Natural killer cell treated with Interleukin-12 subunit alpha and Interleukin-12 subunit beta and Interleukin-15 and Interleukin-18, amount 100 ng/mL, for 72 hours (primary cell): ENCODE measurements at regions not wholly inside any gene's neighbourhood (a gene's known extent, or its start where the extent isn't known, plus 50 kb on each side); places are given as distances from the start of the nearest gene placed in this dataset.

Experiments used
- ATAC-seq, 2 donors: fragments of 150-1000 bp; cut with Tn5 transposase in 1 of 2; sonication (Bioruptor Pico), chemical (Tn5 transposase) in 1 of 2; 2 replicates each; pipeline ENCODE4 v1.10.0; 2021
- DNase-seq: peaks from one replicate; pipeline ENCODE4 v3.0.0; 2022; ENCODE audit warnings: low spot score
- H3K27ac Mint-ChIP-seq, 2 donors: 1 replicate in 1 of 2; 2 replicates in 1 of 2; pipeline ENCODE4 v1.8.0; 2022; ENCODE audit warnings: mixed read lengths in 2 of 2, mild to moderate bottlenecking in 1 of 2, moderate library complexity in 1 of 2
- H3K27me3 Mint-ChIP-seq, 2 donors: 1 replicate in 1 of 2; 2 replicates in 1 of 2; pipeline ENCODE4 v1.8.0; 2022; ENCODE audit warnings: mixed read lengths in 2 of 2
- H3K36me3 Mint-ChIP-seq: one replicate; pipeline ENCODE4 v1.8.0; 2022; ENCODE audit warnings: mixed read lengths
- H3K4me1 Mint-ChIP-seq, 2 donors: 1 replicate in 1 of 2; 2 replicates in 1 of 2; pipeline ENCODE4 v1.8.0; 2022; ENCODE audit warnings: low read depth in 2 of 2, mixed read lengths in 2 of 2, mild to moderate bottlenecking in 1 of 2
- H3K4me3 Mint-ChIP-seq: one replicate; pipeline ENCODE4 v1.8.0; 2022; ENCODE audit warnings: mixed read lengths
- H3K9me3 Mint-ChIP-seq: 2 replicates; pipeline ENCODE4 v1.8.0; 2022; ENCODE audit warnings: mixed read lengths

DNA sequence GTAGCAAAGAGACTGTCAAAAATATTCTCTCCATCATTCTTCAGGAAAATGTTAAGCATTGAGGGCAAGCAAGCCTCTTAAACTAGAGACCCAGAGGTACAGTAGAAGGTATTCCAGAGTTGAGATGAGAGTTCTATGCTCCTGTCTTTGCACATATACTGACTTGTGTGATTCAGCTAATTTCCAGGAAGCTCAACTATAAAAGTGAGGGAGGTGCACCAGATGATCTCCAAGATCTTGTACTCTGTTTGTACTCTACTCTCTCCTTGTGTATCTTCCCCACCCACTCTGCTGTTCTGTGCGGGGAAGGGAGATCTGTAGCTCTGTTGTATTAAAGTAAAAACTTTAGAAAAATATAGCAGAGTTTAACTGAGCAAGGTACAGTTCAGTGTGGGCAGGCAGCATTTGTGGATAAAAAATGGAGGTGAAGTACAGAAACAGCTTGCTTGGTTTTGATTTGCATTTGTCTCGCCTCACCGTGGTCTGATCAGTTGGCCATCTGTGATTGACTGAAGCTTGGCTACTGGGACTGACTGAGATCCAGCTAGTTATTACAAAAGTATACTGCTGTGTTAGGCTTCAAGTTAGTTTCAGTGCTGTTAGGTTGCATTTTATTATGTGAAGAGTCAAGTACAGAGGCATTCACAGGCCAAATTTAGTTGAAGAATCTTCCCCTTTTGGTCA is 463.1 kb upstream of the GOLIM4 start:
- no peak overlapping the region for H3K27ac Mint-ChIP-seq
- no peak for DNase-seq
- H3K4me1 Mint-ChIP-seq = no peaks in the 10 kb centered on the region
- H3K4me3 Mint-ChIP-seq = no peak overlapping the region
- no peaks in the 10 kb centered on the region for H3K27me3 Mint-ChIP-seq
- no peak for ATAC-seq
- H3K36me3 Mint-ChIP-seq = no peaks in the 10 kb centered on the region
- peaks cover 3% of the 10 kb centered on the region for H3K9me3 Mint-ChIP-seq

DNA sequence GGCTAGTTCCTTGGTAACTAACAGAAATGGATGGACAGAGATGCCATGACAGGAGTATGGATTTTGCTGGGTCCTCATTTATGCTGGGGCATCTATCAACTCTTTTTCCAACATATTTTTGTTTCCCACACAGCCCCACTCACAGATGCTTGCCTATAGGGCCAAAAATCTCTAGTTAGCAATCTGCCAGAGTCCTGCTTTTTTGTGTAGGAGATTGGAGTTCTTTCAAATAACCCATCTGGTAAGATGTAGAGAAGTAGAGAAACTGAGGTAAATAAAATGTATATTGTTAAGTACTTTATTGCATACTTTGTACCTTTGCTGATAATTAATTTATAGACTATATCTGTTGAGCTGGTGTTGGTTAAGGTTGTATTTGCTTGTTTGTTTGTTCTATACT is 456.5 kb upstream of the GOLIM4 start:
- Mint-ChIP-seq H3K27ac (no peak overlapping the region), H3K9me3 (peaks cover 4% of the 10 kb centered on the region)

DNA sequence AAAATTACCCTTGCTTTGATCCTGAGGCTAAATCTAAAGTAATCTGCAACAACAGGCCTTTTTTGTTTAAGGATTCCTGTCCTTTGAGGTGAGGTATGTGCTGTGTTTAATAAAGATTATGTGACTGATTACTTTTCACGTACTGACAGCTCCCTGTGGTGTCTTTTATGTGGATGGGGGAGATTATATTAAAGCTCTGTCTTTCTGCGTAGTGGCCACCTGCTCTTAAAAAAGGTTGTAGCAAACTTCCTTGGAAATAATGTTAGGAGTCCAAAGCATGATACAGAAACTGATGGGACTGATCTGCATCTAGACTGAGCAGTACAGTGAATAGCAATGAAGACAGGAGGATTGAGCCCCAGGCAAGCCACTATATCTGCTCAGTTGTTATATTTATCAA is 453.0 kb upstream of the GOLIM4 start:
- no peaks in the 10 kb centered on the region for H3K36me3 Mint-ChIP-seq
- H3K27me3 Mint-ChIP-seq = no peaks in the 10 kb centered on the region
- no peak overlapping the region for H3K4me3 Mint-ChIP-seq
- H3K4me1 Mint-ChIP-seq = no peaks in the 10 kb centered on the region
- no peak overlapping the region for H3K27ac Mint-ChIP-seq
- peaks cover 4% of the 10 kb centered on the region for H3K9me3 Mint-ChIP-seq
- DNase-seq (no peak), ATAC-seq (no peak)

More for the DNA sequence above, 456.5 kb upstream of the GOLIM4 start:
- H3K4me1 Mint-ChIP-seq = no peaks in the 10 kb centered on the region
- no peaks in the 10 kb centered on the region for H3K27me3 Mint-ChIP-seq
- no peak overlapping the region for H3K4me3 Mint-ChIP-seq
- DNase-seq (no peak), ATAC-seq (no peak)
- no peaks in the 10 kb centered on the region for H3K36me3 Mint-ChIP-seq

DNA sequence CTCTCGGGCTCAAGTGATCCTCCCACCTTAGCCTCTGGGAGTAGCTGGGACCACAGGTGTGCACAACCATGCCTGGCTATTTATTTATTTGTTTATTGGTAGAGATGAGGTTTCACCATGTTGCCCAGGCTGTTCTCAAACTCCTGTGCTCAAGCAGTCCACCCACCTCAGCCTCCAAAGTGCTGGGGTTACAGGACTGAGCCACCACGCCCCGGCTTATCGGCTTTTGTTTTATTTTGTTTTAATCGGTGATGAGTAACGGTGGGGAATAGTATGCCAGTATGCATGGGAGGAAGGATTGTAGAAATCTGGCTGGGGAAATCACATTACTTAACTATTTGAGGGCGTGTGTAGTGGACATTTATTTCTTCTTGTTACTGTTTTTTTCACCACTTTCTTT is 451.0 kb upstream of the GOLIM4 start:
- Mint-ChIP-seq H3K4me1 (no peaks in the 10 kb centered on the region), H3K9me3 (peaks cover 8% of the 10 kb centered on the region), H3K4me3 (no peak overlapping the region), H3K27ac (no peak overlapping the region), H3K36me3 (no peaks in the 10 kb centered on the region), H3K27me3 (no peaks in the 10 kb centered on the region)
- DNase-seq = no peak
- ATAC-seq = no peak

DNA sequence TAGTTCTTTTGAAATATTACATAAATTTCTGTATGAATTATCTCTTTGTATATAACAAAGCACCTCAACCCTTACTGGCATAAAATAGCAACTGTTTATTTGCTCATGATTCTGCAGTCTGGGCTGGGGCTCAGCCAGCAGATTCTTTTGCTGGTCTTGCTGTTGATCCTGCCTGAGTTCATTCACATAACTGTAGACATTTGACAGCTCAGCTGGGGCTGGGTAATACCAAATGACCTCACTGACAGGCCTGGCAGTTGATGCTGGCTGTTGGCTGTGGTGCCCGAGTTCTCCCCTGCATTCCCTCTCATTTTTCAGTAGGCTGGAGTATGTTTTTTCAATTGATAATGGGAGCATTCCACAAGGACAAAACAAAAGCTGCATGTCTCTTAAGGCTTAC is 449.9 kb upstream of the GOLIM4 start:
- H3K9me3 Mint-ChIP-seq = peaks cover 8% of the 10 kb centered on the region
- H3K27ac Mint-ChIP-seq = no peak overlapping the region
- DNase-seq (no peak), ATAC-seq (no peak)
- no peaks in the 10 kb centered on the region for H3K4me1 Mint-ChIP-seq
- no peaks in the 10 kb centered on the region for H3K36me3 Mint-ChIP-seq
- no peak overlapping the region for H3K4me3 Mint-ChIP-seq
- H3K27me3 Mint-ChIP-seq = no peaks in the 10 kb centered on the region

DNA sequence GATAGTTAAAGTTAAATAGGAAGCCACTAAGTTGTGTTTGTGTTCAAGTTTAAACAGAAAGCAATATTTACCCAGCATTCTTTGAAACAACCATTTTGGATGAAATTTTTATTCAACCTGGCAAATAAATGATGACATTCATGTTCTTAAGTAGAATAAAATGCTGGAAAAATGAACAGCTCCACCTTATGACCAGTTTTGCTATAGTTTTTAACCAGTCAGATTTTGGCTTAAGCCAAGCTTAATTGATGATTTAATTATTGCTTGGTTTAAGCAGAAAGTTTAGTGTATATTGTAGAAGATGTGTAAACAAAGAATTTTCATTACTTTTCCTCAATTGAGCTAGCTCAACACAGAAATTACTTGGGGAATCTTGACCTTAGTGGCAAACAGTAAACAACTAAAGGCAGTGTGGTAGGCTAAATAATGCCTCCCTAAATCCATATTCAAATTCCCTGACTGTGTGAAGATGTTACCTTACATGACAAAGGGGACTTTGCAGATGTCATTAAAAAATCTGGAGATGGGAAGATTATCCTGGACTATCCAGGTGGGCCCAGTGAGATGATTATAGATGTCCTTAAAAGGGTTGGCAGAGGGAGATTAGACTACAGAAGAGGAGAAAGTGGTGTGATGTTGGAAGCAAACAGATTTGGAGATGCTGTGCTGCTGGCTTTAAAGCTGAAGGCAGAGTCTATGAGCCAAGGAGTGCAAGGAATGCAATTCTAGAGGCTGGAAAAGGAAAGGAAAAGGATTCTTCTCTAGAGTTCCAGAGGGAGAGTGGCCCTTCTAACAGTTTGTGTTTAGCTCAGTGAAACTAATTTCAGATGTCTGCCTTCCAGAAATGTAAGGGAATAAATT is 448.6 kb upstream of the GOLIM4 start:
- no peak for ATAC-seq
- Mint-ChIP-seq H3K27me3 (no peaks in the 10 kb centered on the region), H3K4me1 (no peaks in the 10 kb centered on the region), H3K27ac (no peak overlapping the region), H3K36me3 (no peaks in the 10 kb centered on the region), H3K4me3 (no peak overlapping the region), H3K9me3 (peaks cover 4% of the 10 kb centered on the region)
- no peak for DNase-seq

DNA sequence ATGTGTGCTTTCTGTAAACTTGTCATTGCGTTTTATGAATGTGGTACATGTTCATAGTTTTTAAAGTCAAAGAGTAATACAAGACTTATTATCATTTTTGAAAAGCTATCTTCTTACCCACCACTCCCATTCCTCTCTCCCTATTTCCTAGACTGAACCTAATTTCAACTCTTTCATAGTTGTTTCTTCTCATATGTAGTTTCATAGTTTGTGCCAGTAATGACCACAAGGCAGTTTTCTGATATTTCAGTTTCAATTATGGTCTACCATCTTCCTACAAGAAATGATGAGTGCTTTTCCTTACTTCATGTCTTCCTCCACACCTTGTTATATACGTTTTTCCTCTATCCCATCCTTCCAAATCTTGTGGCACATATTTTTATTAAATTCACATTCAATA is 445.0 kb upstream of the GOLIM4 start:
- ATAC-seq (no peak), DNase-seq (no peak)
- Mint-ChIP-seq H3K36me3 (no peaks in the 10 kb centered on the region), H3K9me3 (peaks cover 4% of the 10 kb centered on the region), H3K27ac (no peak overlapping the region), H3K4me3 (no peak overlapping the region), H3K27me3 (no peaks in the 10 kb centered on the region), H3K4me1 (no peaks in the 10 kb centered on the region)

DNA sequence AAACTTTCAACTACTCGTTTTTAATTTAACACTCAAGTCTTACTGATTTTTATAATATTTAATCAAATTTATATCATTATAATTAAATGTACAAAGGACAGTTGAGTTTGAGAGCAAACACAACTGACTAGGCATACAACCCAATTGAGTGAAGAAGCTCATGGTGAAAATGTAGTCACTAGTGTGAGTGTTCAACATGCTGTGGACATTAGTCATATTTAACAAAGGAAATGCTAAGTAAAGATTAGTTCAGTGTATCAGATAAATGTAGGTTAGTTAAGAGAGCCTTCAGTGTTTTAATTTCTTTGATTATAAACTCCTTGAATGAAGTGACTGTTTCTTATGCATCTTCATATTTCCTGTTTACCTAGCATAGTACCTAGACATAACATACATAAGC is 444.2 kb upstream of the GOLIM4 start:
- no peaks in the 10 kb centered on the region for H3K4me1 Mint-ChIP-seq
- no peak overlapping the region for H3K4me3 Mint-ChIP-seq
- H3K36me3 Mint-ChIP-seq = no peaks in the 10 kb centered on the region
- DNase-seq = no peak
- H3K9me3 Mint-ChIP-seq = peaks cover 4% of the 10 kb centered on the region
- no peak for ATAC-seq
- H3K27me3 Mint-ChIP-seq = no peaks in the 10 kb centered on the region
- no peak overlapping the region for H3K27ac Mint-ChIP-seq

DNA sequence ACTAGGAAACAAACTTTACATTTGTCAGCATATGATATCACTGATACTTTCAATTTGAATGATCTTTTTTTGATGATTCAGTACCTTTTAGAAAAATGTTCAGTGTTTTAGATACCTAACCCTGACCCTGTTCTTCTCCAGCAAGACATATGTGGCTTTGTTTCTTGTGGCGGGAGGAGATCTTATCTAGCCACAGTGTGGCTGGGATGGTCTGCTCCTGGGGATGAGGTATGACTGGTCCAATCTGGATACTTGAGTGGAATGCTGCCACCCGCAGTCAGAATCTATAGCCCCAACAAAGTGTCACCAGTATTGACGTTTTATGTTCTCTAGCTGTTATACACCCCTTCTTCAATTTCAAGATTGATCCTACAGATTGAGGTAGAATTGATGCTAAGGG is 439.0 kb upstream of the GOLIM4 start:
- H3K4me1 Mint-ChIP-seq = no peaks in the 10 kb centered on the region
- H3K27ac Mint-ChIP-seq = no peak overlapping the region
- H3K4me3 Mint-ChIP-seq = no peak overlapping the region
- no peak for DNase-seq
- no peaks in the 10 kb centered on the region for H3K36me3 Mint-ChIP-seq
- no peaks in the 10 kb centered on the region for H3K9me3 Mint-ChIP-seq
- ATAC-seq = no peak
- no peaks in the 10 kb centered on the region for H3K27me3 Mint-ChIP-seq

DNA sequence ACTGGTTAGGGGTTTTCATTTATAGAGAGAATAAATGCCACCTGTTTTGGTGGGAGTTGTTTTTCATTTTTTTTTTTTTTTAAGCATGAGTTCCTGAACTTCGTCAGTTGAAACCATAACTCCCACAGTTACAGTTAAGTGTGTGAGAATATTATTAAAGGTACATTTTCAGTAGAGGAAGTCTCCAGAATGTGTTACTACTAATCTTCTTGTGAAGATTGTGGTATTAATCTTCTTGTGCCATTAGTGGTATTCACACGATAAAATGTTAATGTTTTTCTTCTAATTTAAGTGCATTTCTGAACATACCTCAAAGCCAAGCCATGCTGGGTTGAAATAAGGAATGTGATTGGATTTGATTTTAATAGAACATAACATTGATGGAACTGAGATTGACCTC is 437.9 kb upstream of the GOLIM4 start:
- ATAC-seq = no peak
- peaks cover 6% of the 10 kb centered on the region for H3K9me3 Mint-ChIP-seq
- H3K4me3 Mint-ChIP-seq = no peak overlapping the region
- H3K27me3 Mint-ChIP-seq = no peaks in the 10 kb centered on the region
- H3K4me1 Mint-ChIP-seq = no peaks in the 10 kb centered on the region
- H3K36me3 Mint-ChIP-seq = no peaks in the 10 kb centered on the region
- DNase-seq = no peak
- H3K27ac Mint-ChIP-seq = no peak overlapping the region

DNA sequence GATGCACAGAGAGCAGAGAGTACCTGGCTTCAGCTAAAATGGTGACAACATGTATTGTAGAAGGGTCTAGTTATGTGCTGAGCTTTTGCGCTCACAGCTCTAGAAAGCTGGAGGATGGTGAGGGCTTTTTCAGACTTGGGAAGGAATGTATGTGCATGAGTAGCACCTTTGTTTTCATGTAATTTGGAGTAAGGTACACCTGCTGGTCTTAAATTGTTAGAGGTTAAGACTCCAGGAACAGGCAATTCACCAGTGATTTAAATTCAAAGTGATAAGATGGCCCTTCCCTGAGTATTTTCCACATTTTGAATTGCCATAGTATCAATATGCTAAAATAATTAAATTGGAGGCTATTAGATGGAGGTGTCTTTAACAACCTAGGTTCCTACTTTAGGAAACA is 436.4 kb upstream of the GOLIM4 start:
- H3K27me3 Mint-ChIP-seq = no peaks in the 10 kb centered on the region
- DNase-seq (no peak), ATAC-seq (no peak)
- no peak overlapping the region for H3K4me3 Mint-ChIP-seq
- no peak overlapping the region for H3K27ac Mint-ChIP-seq
- peaks cover 6% of the 10 kb centered on the region for H3K9me3 Mint-ChIP-seq
- H3K4me1 Mint-ChIP-seq = no peaks in the 10 kb centered on the region
- H3K36me3 Mint-ChIP-seq = no peaks in the 10 kb centered on the region

DNA sequence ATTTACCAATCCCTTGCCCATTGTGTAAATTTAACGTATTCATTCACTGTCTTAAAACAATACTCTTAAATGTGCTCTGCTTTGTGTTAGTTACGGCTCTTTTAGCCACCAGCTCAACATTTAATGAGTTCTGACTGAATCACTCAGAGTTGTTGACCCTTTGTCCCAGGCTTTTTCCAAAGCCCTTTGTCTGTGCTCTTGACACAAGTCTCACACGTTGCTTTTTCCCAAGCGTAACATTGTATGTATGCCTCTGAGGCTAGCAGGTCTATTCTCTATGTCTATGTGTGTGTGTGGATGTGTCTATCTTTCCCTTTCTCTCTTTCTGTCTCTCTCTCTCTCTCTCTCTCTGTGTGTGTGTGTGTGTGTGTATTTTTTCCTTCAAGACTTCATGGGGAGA is 435.4 kb upstream of the GOLIM4 start:
- ATAC-seq (no peak), DNase-seq (no peak)
- Mint-ChIP-seq H3K9me3 (peaks cover 6% of the 10 kb centered on the region), H3K36me3 (no peaks in the 10 kb centered on the region), H3K27ac (no peak overlapping the region), H3K4me1 (no peaks in the 10 kb centered on the region), H3K4me3 (no peak overlapping the region), H3K27me3 (no peaks in the 10 kb centered on the region)

DNA sequence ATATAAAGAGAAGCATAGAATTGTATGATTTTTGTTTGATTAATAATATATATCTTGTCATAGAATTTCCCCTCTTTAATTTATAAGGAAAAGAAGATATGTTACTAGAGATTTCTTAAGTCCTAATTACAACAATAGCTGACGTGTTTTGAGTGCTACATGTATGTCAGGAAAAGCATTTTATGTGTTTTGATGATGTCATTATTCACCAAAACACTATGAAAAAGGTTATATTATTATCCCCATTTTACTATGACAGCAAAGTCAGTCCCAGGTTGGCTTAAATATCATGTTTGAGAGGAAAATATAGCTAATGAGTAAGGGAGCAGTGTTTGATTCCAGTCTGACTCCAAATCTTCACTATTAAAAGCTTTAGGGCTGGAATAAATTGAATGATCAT is 428.4 kb upstream of the GOLIM4 start:
- ATAC-seq = no peak
- peaks cover 3% of the 10 kb centered on the region for H3K9me3 Mint-ChIP-seq
- no peaks in the 10 kb centered on the region for H3K36me3 Mint-ChIP-seq
- H3K4me3 Mint-ChIP-seq = no peak overlapping the region
- H3K27me3 Mint-ChIP-seq = no peaks in the 10 kb centered on the region
- H3K4me1 Mint-ChIP-seq = no peaks in the 10 kb centered on the region
- no peak overlapping the region for H3K27ac Mint-ChIP-seq
- DNase-seq = no peak

DNA sequence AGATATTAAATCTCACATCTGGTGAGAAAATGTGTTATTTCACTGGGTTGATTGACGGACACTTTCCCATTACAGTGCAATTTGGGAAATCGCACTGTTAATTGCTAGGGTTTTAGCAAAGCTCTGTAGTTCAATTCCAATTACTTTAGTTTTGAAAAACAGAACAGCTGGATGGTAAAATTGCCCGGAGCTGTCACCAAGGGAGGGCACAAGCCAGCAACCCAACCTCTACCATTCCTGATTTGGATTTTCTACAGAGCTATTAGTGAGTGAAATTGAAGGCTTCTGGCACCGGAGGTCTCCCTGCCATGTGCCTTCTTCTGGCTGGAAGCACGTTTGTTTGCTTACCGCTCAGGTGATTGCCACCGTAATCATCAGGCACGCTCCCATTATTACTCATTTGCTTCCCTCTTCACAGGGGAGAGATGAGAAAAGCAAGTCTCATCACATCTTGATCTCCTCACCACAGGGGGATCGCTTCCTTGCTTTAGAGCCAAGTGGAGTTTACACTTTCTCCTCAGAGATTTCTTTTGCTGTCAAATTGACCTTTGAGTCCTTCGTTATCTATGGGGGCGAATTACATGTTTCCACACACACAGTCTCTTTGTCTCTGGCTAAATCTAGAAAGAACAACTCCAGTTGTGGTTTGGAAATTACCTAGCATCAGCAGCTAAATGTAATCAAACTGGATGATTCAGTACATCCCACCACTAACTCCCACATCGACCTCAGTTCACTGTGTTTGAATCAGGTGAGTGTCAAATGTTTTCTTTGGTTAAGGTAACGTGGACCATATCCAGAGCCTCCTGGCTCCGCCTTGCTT is 421.7 kb upstream of the GOLIM4 start:
- ATAC-seq (no peak), DNase-seq (no peak)
- no peaks in the 10 kb centered on the region for H3K4me1 Mint-ChIP-seq
- H3K27ac Mint-ChIP-seq = no peak overlapping the region
- H3K27me3 Mint-ChIP-seq = no peaks in the 10 kb centered on the region
- H3K36me3 Mint-ChIP-seq = no peaks in the 10 kb centered on the region
- H3K9me3 Mint-ChIP-seq = no peaks in the 10 kb centered on the region
- no peak overlapping the region for H3K4me3 Mint-ChIP-seq
